Body of pancreas (tissue), 4 donors: ENCODE measurements at regions not wholly inside any gene's neighbourhood (a gene's known extent, or its start where the extent isn't known, plus 50 kb on each side); places are given as distances from the start of the nearest gene placed in this dataset.

Experiments
- CTCF ChIP-seq, 7 experiments: fragments of 450-650 bp in 4 of 7; fragments of 200-600 bp in 3 of 7; sonication (generic) in 3 of 7; IDR thresholded peaks; one replicate each; pipeline ENCODE4 v1.5.1; 2016 to 2019; ENCODE audit warnings: antibody characterized with exemption in 7 of 7
- POLR2A ChIP-seq, 3 donors: fragments of 450-650 bp; IDR thresholded peaks; one replicate each; pipeline ENCODE4 v1.6.1; 2016; ENCODE audit warnings: antibody characterized with exemption in 3 of 3, mild to moderate bottlenecking in 2 of 3

GRCh38 chr14:53295985-53296582 is 143.0 kb upstream of the DDHD1 start:
- peak in 6 of 7 experiments; percentile 50 to 78 (median 58) for TF ChIP-seq CTCF (IDR thresholded peaks at IDR 0.05)
- TF ChIP-seq POLR2A (IDR thresholded peaks at IDR 0.05): no peak
